ENCODE measurements at regions not wholly inside any gene's neighbourhood (a gene's known extent, or its start where the extent isn't known, plus 50 kb on each side); places are given as distances from the start of the nearest gene placed in this dataset.

DNA sequence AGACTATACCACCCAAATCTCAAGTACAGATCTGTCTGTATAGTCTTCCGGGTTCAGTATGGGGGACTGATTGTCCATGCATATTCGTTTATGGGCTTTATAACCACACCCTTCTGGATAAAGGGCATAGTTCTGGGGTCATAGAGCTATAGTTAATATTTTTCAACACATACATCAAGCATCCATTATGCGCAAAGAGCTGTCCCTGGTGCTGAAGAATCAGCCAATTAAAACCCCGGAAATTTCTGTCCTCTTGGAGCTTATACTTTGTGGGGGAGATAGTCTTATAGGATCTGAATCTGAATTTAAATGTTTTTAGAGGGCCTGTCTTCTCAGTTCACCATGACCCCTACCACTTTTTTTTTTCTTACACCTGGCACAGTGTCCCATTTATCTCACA lies 256.7 kb downstream of the SUDS3 start:
- Histone ChIP-seq H3K9me3 (ENCODE audit: low read depth, low read length) (no peaks in the 10 kb centered on the region), H3K4me1 (ENCODE audit: insufficient read depth, low read length) (no peaks in the 10 kb centered on the region), H2AFZ (ENCODE audit: low read length) (no peak overlapping the region), H4K20me1 (ENCODE audit: insufficient read depth, low read length) (no peaks in the 10 kb centered on the region), H3K27ac (ENCODE audit: low read depth, low read length) (no peak overlapping the region), H3K36me3 (ENCODE audit: insufficient read depth, low read length) (no peaks in the 10 kb centered on the region), H3K27me3 (ENCODE audit: insufficient read depth, low read length) (no peaks in the 10 kb centered on the region), H3K79me2 (ENCODE audit: insufficient read depth, low read length) (no peaks in the 10 kb centered on the region), H3K4me2 (ENCODE audit: insufficient read depth, low read length) (no peak overlapping the region), H3K4me3 (ENCODE audit: insufficient read depth, low read length) (no peak overlapping the region)
- no peak for DNase-seq (ENCODE audit: insufficient read length, low spot score, missing footprints)
- TF ChIP-seq, protein P1, sequence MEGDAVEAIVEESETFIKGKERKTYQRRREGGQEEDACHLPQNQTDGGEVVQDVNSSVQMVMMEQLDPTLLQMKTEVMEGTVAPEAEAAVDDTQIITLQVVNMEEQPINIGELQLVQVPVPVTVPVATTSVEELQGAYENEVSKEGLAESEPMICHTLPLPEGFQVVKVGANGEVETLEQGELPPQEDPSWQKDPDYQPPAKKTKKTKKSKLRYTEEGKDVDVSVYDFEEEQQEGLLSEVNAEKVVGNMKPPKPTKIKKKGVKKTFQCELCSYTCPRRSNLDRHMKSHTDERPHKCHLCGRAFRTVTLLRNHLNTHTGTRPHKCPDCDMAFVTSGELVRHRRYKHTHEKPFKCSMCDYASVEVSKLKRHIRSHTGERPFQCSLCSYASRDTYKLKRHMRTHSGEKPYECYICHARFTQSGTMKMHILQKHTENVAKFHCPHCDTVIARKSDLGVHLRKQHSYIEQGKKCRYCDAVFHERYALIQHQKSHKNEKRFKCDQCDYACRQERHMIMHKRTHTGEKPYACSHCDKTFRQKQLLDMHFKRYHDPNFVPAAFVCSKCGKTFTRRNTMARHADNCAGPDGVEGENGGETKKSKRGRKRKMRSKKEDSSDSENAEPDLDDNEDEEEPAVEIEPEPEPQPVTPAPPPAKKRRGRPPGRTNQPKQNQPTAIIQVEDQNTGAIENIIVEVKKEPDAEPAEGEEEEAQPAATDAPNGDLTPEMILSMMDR (IDR thresholded peaks at IDR 0.05; ENCODE audit: extremely low read depth, low read depth, low read length), result no peak

DNA sequence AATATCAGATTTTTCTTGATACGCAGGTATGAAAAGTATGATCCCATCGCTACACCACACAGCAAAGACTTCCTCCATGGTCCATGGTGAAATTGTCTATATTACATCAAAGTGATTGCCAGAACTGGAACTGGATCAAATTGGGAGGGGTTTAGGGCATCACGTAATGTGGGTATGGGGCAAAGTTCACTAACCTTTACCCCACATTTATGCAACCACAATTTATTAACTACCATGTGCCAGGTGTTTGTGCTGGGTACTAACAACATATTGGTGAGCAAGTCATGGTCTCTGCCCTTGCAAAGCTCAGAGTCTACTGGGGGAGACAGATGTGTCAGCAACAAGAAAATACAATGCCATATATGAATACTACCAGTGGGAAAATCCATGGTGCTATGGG lies 258.9 kb downstream of the SUDS3 start:
- no peak overlapping the region for H3K4me3 ChIP-seq (ENCODE audit: insufficient read depth, low read length)
- H3K27ac ChIP-seq (ENCODE audit: low read depth, low read length), result no peak overlapping the region
- DNase-seq (ENCODE audit: insufficient read length, low spot score, missing footprints), result no peak
- no peaks in the 10 kb centered on the region for H4K20me1 ChIP-seq (ENCODE audit: insufficient read depth, low read length)
- TF ChIP-seq, protein P1 (IDR thresholded peaks at IDR 0.05; ENCODE audit: extremely low read depth, low read depth, low read length), result no peak
- H3K9me3 ChIP-seq (ENCODE audit: low read depth, low read length), result no peaks in the 10 kb centered on the region
- no peaks in the 10 kb centered on the region for H3K27me3 ChIP-seq (ENCODE audit: insufficient read depth, low read length)
- H3K4me1 ChIP-seq (ENCODE audit: insufficient read depth, low read length), result no peaks in the 10 kb centered on the region
- H3K36me3 ChIP-seq (ENCODE audit: insufficient read depth, low read length), result no peaks in the 10 kb centered on the region
- H2AFZ ChIP-seq (ENCODE audit: low read length), result no peak overlapping the region
- H3K4me2 ChIP-seq (ENCODE audit: insufficient read depth, low read length), result no peak overlapping the region
- no peaks in the 10 kb centered on the region for H3K79me2 ChIP-seq (ENCODE audit: insufficient read depth, low read length)

DNA sequence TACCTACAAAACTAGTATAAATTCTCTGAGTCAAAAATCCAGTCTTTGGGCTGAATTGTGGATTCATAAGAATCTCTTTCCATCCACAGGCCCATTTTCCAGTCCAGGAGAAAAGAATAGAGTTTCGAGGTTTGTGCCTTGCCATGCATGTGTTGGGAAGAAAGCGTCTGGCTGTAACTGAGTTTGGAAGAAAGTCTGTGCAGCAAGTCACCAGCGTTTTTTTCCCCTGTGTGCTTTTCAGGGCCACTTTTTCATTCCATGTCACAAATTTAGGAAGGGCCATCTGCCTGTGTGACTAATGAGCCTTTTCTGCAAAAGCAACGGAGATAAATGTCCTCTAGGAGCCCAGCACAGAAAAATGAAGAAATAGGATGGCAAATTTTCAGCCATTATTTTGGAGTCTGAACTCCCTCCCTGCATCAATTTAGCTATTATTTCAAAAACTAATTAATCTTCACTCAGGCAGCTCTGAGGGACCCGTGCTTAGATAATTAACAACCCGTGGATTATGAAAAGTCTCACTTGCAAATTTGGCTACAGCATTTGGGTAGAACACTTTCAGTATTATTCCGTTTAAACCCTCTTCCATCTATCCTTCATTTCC lies 261.5 kb downstream of the SUDS3 start:
- H3K4me1 ChIP-seq (ENCODE audit: insufficient read depth, low read length), result no peaks in the 10 kb centered on the region
- no peak overlapping the region for H2AFZ ChIP-seq (ENCODE audit: low read length)
- H3K36me3 ChIP-seq (ENCODE audit: insufficient read depth, low read length), result no peaks in the 10 kb centered on the region
- TF ChIP-seq, protein P1 (IDR thresholded peaks at IDR 0.05; ENCODE audit: extremely low read depth, low read depth, low read length), result no peak
- no peaks in the 10 kb centered on the region for H3K9me3 ChIP-seq (ENCODE audit: low read depth, low read length)
- no peaks in the 10 kb centered on the region for H4K20me1 ChIP-seq (ENCODE audit: insufficient read depth, low read length)
- H3K4me3 ChIP-seq (ENCODE audit: insufficient read depth, low read length), result no peak overlapping the region
- no peak overlapping the region for H3K4me2 ChIP-seq (ENCODE audit: insufficient read depth, low read length)
- no peaks in the 10 kb centered on the region for H3K27me3 ChIP-seq (ENCODE audit: insufficient read depth, low read length)
- no peak for DNase-seq (ENCODE audit: insufficient read length, low spot score, missing footprints)
- no peaks in the 10 kb centered on the region for H3K79me2 ChIP-seq (ENCODE audit: insufficient read depth, low read length)
- H3K27ac ChIP-seq (ENCODE audit: low read depth, low read length), result no peak overlapping the region

DNA sequence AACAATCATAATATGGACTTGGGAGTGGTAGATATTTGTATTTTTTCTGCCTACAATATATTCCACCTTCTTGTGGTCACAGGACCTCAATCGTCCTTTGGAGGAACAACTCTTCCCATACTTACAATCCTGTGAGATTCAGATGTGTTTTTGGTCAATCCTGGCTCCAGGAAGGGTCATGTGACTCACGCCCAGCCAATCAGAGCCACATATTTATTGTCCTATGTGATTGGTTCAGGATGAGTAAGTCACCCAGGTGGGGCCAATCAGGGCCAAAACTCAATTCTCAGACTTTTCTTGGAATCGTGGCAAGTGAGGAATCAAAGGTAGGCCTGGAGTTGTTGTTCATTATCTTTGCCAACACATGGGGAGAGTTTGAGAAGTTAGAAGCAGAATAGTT lies 264.9 kb downstream of the SUDS3 start:
- Histone ChIP-seq H3K4me2 (ENCODE audit: insufficient read depth, low read length) (no peak overlapping the region), H4K20me1 (ENCODE audit: insufficient read depth, low read length) (no peaks in the 10 kb centered on the region), H3K27me3 (ENCODE audit: insufficient read depth, low read length) (no peaks in the 10 kb centered on the region), H3K79me2 (ENCODE audit: insufficient read depth, low read length) (no peaks in the 10 kb centered on the region), H2AFZ (ENCODE audit: low read length) (no peak overlapping the region), H3K4me3 (ENCODE audit: insufficient read depth, low read length) (no peak overlapping the region), H3K27ac (ENCODE audit: low read depth, low read length) (no peak overlapping the region), H3K4me1 (ENCODE audit: insufficient read depth, low read length) (no peaks in the 10 kb centered on the region), H3K9me3 (ENCODE audit: low read depth, low read length) (no peaks in the 10 kb centered on the region), H3K36me3 (ENCODE audit: insufficient read depth, low read length) (no peaks in the 10 kb centered on the region)
- TF ChIP-seq, protein P1 (IDR thresholded peaks at IDR 0.05; ENCODE audit: extremely low read depth, low read depth, low read length), result no peak
- DNase-seq (ENCODE audit: insufficient read length, low spot score, missing footprints), result no peak
